Astrocyte (in vitro differentiated cells and primary cell): ENCODE measurements at regions not wholly inside any gene's neighbourhood (a gene's known extent, or its start where the extent isn't known, plus 50 kb on each side); places are given as distances from the start of the nearest gene placed in this dataset.

Experiments used
- DNase-seq: peaks from one replicate; pipeline ENCODE4 v3.0.0-alpha.2; 2010; ENCODE audit warnings: low read depth
- FAIRE-seq: peaks from 2 replicates; lab custom pipeline; 2011; peaks lifted over from hg19 to GRCh38; lab: Jason Lieb, UNC
- H2AFZ ChIP-seq: 2 replicates; pipeline ENCODE4 v1.6.0; 2012; ENCODE audit warnings: low read depth, low read length, inconsistent platforms
- H3K27ac ChIP-seq: 2 replicates; pipeline ENCODE4 v1.5.1; 2011; ENCODE audit warnings: low read depth, low read length, inconsistent platforms
- H3K27me3 ChIP-seq: 2 replicates; pipeline ENCODE4 v1.6.0; 2011; ENCODE audit warnings: low read length, inconsistent platforms; ENCODE audit not compliant: insufficient read depth
- H3K36me3 ChIP-seq: 2 replicates; pipeline ENCODE4 v1.5.1; 2011; ENCODE audit warnings: low read length, inconsistent platforms; ENCODE audit not compliant: insufficient read depth
- H3K4me1 ChIP-seq: 2 replicates; pipeline ENCODE4 v1.5.1; 2011; ENCODE audit warnings: low read length, inconsistent platforms; ENCODE audit not compliant: insufficient read depth
- H3K4me2 ChIP-seq: 2 replicates; pipeline ENCODE4 v1.6.0; 2012; ENCODE audit warnings: low read length, inconsistent platforms
- H3K4me3 ChIP-seq: 2 replicates; pipeline ENCODE4 v1.5.1; 2011; ENCODE audit warnings: low read depth, mild to moderate bottlenecking, low read length, inconsistent platforms; ENCODE audit not compliant: insufficient read depth
- H3K79me2 ChIP-seq: 2 replicates; pipeline ENCODE4 v1.6.0; 2012; ENCODE audit warnings: mild to moderate bottlenecking, low read length, inconsistent platforms; ENCODE audit not compliant: insufficient read depth
- H3K9ac ChIP-seq: 2 replicates; pipeline ENCODE4 v1.6.0; 2012; ENCODE audit warnings: mild to moderate bottlenecking, low read length, inconsistent platforms
- H3K9me3 ChIP-seq: 2 replicates; pipeline ENCODE4 v1.5.1; 2012; ENCODE audit warnings: low read depth, mild to moderate bottlenecking, low read length, inconsistent platforms; ENCODE audit not compliant: insufficient read depth
- H4K20me1 ChIP-seq: 2 replicates; pipeline ENCODE4 v1.6.0; 2012; ENCODE audit warnings: low read length, inconsistent platforms; ENCODE audit not compliant: insufficient read depth
- H3K27ac Mint-ChIP-seq: one replicate; pipeline ENCODE4 v1.8.0; 2021; ENCODE audit warnings: mild to moderate bottlenecking, mixed read lengths; ENCODE audit not compliant: unreplicated experiment
- H3K27me3 Mint-ChIP-seq: one replicate; pipeline ENCODE4 v1.8.0; 2021; ENCODE audit warnings: low read depth, mixed read lengths; ENCODE audit not compliant: unreplicated experiment
- H3K36me3 Mint-ChIP-seq: one replicate; pipeline ENCODE4 v1.8.0; 2021; ENCODE audit warnings: low read depth, mixed read lengths; ENCODE audit not compliant: unreplicated experiment
- H3K4me1 Mint-ChIP-seq: one replicate; pipeline ENCODE4 v1.8.0; 2021; ENCODE audit warnings: low read depth, mixed read lengths; ENCODE audit not compliant: unreplicated experiment
- H3K4me3 Mint-ChIP-seq: one replicate; pipeline ENCODE4 v1.8.0; 2021; ENCODE audit warnings: mild to moderate bottlenecking, moderate library complexity, mixed read lengths; ENCODE audit not compliant: unreplicated experiment
- H3K9me3 Mint-ChIP-seq: one replicate; pipeline ENCODE4 v1.8.0; 2021; ENCODE audit warnings: mild to moderate bottlenecking, mixed read lengths; ENCODE audit not compliant: unreplicated experiment
- EZH2 ChIP-seq: IDR thresholded peaks from 2 replicates; pipeline ENCODE4 v1.6.1; 2012; ENCODE audit warnings: mild to moderate bottlenecking, low read length, inconsistent platforms; ENCODE audit not compliant: insufficient read depth
- TF ChIP-seq, protein P1 (sequence below): IDR thresholded peaks from 2 replicates; pipeline ENCODE4 v1.5.1; 2011; ENCODE audit warnings: low read depth, mild to moderate bottlenecking, inconsistent platforms, low read length, moderate library complexity; ENCODE audit not compliant: insufficient read depth

- no peaks in the 10 kb centered on the region for H3K27me3 ChIP-seq
- Mint-ChIP-seq H3K27ac (no peak overlapping the region), H3K36me3 (no peaks in the 10 kb centered on the region), H3K4me1 (peaks cover 11% of the 10 kb centered on the region), H3K27me3 (peaks cover 39% of the 10 kb centered on the region), H3K4me3 (no peak overlapping the region), H3K9me3 (peaks cover 5% of the 10 kb centered on the region)
- no peaks in the 10 kb centered on the region for H3K79me2 ChIP-seq
- no peak overlapping the region for H3K4me3 ChIP-seq
- FAIRE-seq = no peak
- no peaks in the 10 kb centered on the region for H3K4me1 ChIP-seq
- no peaks in the 10 kb centered on the region for H3K36me3 ChIP-seq
- DNase-seq = no peak
- H4K20me1 ChIP-seq = no peaks in the 10 kb centered on the region
- H2AFZ ChIP-seq = no peak overlapping the region
- no peak for TF ChIP-seq EZH2
- TF ChIP-seq, protein P1, sequence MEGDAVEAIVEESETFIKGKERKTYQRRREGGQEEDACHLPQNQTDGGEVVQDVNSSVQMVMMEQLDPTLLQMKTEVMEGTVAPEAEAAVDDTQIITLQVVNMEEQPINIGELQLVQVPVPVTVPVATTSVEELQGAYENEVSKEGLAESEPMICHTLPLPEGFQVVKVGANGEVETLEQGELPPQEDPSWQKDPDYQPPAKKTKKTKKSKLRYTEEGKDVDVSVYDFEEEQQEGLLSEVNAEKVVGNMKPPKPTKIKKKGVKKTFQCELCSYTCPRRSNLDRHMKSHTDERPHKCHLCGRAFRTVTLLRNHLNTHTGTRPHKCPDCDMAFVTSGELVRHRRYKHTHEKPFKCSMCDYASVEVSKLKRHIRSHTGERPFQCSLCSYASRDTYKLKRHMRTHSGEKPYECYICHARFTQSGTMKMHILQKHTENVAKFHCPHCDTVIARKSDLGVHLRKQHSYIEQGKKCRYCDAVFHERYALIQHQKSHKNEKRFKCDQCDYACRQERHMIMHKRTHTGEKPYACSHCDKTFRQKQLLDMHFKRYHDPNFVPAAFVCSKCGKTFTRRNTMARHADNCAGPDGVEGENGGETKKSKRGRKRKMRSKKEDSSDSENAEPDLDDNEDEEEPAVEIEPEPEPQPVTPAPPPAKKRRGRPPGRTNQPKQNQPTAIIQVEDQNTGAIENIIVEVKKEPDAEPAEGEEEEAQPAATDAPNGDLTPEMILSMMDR = no peak
- H3K9me3 ChIP-seq = peaks cover 3% of the 10 kb centered on the region
- H3K9ac ChIP-seq = no peak overlapping the region
- no peak overlapping the region for H3K4me2 ChIP-seq
- H3K27ac ChIP-seq = no peak overlapping the region
Measured at GRCh38 chr13:111903143-111903542, 163.8 kb upstream of the SOX1 start.

DNA sequence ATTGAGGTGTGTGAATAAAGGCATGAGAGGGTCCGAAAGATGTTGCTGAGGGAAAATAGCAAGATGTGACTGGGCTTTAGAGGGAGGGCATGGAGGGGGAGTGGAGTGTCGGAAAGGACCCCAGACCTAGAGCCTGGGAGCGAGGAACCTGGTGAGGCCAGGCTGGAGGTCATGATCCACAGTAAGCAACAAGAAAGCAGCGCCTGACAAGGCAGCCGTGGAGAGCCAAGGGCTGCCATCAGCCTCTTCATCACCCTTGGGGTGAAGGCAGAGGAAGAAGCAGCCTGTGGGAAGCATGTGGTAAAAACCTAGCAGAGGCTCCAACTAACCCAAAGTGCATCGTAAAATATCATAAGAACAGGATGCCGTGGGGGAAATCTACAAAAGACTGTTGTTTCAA, 162.8 kb upstream of the SOX1 start:
- H3K4me2 ChIP-seq = no peak overlapping the region
- FAIRE-seq = no peak
- H3K4me3 Mint-ChIP-seq = no peak overlapping the region

More for the DNA sequence above, 162.8 kb upstream of the SOX1 start:
- Histone ChIP-seq H2AFZ (no peak overlapping the region), H3K9ac (no peak overlapping the region), H3K79me2 (no peaks in the 10 kb centered on the region), H3K36me3 (no peaks in the 10 kb centered on the region), H4K20me1 (no peaks in the 10 kb centered on the region), H3K4me3 (no peak overlapping the region), H3K9me3 (peaks cover 3% of the 10 kb centered on the region), H3K27ac (no peak overlapping the region), H3K4me1 (no peaks in the 10 kb centered on the region), H3K27me3 (no peaks in the 10 kb centered on the region)
- DNase-seq = no peak
- H3K36me3 Mint-ChIP-seq = peaks cover under 1% of the 10 kb centered on the region
- no peak overlapping the region for H3K27ac Mint-ChIP-seq
- H3K9me3 Mint-ChIP-seq = peaks cover 3% of the 10 kb centered on the region
- peaks cover 46% of the 10 kb centered on the region for H3K27me3 Mint-ChIP-seq
- TF ChIP-seq, protein P1 = no peak
- TF ChIP-seq EZH2 = no peak
- H3K4me1 Mint-ChIP-seq = peaks cover 11% of the 10 kb centered on the region
